ENCODE measurements at regions not wholly inside any gene's neighbourhood (a gene's known extent, or its start where the extent isn't known, plus 50 kb on each side); places are given as distances from the start of the nearest gene placed in this dataset.

DNA sequence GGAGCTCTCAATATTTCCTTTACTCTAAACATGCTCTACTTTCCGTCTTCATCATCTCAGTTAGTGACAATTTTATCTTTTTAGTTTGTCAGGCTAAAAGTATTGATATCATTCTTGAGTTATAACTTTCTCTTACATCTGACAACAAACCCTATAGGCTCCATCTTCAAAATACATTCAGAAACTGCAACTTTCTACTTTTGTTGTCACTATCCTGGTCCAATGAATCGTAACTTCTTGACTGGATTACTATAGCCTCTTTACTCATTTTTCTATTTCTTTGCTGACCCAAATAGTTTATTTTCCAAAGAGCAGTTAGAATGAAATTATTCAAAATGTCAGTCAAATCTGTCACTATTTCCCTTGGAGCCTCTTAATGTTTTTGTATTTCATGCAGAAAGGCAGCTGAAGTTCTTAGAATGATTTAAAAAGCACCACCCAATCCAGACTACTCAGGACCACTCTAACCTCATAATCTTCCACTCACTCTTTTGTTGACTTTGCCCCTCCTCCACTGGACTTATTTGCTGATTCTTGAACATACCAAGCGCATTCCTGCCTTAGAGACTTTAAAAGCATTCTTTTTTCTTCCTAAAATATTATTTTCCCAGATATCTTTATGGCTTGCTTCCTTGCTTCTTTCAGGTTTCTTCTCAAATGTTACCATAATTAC, 119.9 kb upstream of the CBLB start:
- H3K4me3 ChIP-seq = no peak overlapping the region
- H3K4me1 ChIP-seq (ENCODE audit: low read depth) = no peaks in the 10 kb centered on the region
- no peaks in the 10 kb centered on the region for H3K36me3 ChIP-seq (ENCODE audit: low read depth)
- no peak for DNase-seq
- TF ChIP-seq, protein P1, sequence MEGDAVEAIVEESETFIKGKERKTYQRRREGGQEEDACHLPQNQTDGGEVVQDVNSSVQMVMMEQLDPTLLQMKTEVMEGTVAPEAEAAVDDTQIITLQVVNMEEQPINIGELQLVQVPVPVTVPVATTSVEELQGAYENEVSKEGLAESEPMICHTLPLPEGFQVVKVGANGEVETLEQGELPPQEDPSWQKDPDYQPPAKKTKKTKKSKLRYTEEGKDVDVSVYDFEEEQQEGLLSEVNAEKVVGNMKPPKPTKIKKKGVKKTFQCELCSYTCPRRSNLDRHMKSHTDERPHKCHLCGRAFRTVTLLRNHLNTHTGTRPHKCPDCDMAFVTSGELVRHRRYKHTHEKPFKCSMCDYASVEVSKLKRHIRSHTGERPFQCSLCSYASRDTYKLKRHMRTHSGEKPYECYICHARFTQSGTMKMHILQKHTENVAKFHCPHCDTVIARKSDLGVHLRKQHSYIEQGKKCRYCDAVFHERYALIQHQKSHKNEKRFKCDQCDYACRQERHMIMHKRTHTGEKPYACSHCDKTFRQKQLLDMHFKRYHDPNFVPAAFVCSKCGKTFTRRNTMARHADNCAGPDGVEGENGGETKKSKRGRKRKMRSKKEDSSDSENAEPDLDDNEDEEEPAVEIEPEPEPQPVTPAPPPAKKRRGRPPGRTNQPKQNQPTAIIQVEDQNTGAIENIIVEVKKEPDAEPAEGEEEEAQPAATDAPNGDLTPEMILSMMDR (IDR thresholded peaks at IDR 0.05) = no peak
- intact Hi-C loops (cut with DNase I, micrococcal nuclease) = no loop called here
- H3K9me3 ChIP-seq = peaks cover 9% of the 10 kb centered on the region
- no peak for ATAC-seq

DNA sequence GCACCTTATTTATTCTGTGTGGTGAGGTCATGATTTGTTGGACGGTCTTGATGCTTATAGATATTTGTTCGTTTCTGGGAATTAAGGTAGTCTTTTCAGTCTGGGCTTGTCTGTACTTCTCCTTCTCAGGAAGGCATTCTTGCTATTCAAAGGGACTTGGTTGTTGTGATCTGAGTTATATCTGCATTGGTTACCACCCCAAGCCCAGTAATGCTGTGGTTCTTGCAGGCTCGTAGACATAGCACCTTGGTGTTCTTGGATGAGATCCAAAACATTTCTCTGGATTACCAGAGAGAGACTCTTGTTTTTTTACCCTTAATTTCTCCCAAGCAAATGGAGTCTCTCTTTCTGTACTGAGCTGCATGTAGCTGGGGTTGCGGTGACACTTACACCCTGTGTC, 128.0 kb upstream of the CBLB start:
- Histone ChIP-seq H3K4me1 (ENCODE audit: low read depth) (no peaks in the 10 kb centered on the region), H3K9me3 (peaks cover 5% of the 10 kb centered on the region)
- ATAC-seq = no peak

DNA sequence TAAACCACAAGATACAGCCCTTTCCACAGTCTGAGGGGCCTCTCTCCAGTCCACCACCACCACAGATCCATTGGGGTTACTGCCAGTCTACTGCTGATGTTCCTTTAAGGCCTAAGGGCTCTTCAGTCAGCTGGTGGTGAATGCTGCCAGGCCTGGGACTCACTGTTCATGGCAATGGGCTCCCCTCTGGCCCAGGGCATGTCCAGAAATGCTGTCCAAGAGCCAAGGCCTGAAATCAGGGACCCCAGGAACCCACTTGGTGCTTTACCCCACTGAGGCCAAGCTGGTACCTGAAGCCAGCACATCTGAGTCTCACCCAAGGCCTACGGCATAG, 128.6 kb upstream of the CBLB start:
- no peak for DNase-seq
- TF ChIP-seq, protein P1 (IDR thresholded peaks at IDR 0.05) = no peak
- Histone ChIP-seq H3K9me3 (peaks cover 5% of the 10 kb centered on the region), H3K36me3 (ENCODE audit: low read depth) (no peaks in the 10 kb centered on the region), H3K4me1 (ENCODE audit: low read depth) (no peaks in the 10 kb centered on the region), H3K4me3 (no peak overlapping the region)
- no peak for ATAC-seq
- intact Hi-C loops (cut with DNase I, micrococcal nuclease) = no loop called here

More for the DNA sequence above, 128.0 kb upstream of the CBLB start:
- TF ChIP-seq, protein P1 (IDR thresholded peaks at IDR 0.05) = no peak
- Histone ChIP-seq H3K4me3 (no peak overlapping the region), H3K36me3 (ENCODE audit: low read depth) (no peaks in the 10 kb centered on the region)
- DNase-seq = no peak
- intact Hi-C loops (cut with DNase I, micrococcal nuclease) = no loop called here

DNA sequence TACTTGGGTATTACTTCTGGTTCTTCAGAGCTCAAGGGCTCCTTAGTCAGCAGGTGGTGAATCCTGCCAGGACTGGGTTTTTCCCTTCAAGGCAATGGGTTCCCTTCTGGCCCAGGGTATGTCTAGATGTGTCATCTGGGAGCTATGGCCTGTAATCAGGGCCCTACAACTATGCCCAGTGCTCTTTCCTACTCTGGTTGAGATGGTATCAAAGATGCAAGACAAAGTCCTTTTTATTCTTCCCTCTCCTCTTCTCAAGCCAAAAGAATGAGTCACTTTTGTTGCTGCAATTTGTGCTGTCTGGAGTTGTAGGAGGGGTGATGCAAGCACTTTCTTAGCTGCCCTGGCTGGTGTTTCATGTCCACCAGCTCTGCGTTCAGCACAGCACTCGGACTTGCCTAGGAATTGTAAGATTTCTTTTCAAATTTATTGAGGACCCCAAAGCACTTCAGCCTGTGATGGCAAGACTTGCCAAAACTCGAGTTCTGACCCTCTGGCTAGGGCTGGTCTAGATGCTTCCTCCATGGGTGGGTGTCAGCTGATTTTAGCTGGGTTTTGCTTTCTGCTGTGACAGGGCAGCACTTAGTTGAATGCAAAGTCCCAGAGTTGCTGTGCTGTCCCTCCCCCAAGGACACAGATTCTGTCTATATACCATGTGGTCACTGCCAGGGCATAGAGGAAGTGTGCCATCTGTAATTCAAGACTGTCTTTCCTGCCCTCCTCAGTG, 129.2 kb upstream of the CBLB start:
- no peaks in the 10 kb centered on the region for H3K36me3 ChIP-seq (ENCODE audit: low read depth)
- intact Hi-C loops (cut with DNase I, micrococcal nuclease) = no loop called here
- peak; percentile 69 for ATAC-seq
- H3K4me3 ChIP-seq = no peak overlapping the region
- DNase-seq = no peak
- H3K9me3 ChIP-seq = peaks cover 2% of the 10 kb centered on the region
- TF ChIP-seq, protein P1 (IDR thresholded peaks at IDR 0.05) = no peak
- no peaks in the 10 kb centered on the region for H3K4me1 ChIP-seq (ENCODE audit: low read depth)

DNA sequence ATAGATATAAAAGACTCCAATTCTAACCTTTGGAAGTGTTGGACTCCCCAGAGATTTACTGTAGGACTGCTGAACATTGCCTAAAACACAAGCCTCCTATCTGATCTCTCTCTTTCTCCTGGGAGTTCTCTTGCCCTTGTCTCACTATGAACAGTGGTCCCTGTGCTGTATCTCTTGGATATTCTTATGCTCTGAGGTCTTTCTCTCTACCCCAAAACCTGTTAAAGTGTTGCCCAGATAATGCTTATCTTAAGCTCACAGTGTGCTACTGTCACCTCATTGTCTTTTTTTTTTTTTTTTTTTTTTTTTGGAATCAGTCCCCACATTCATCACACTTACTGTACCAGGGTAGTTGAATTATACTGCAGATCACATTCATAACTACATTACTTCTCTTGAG, 131.0 kb upstream of the CBLB start:
- ATAC-seq (no peak), DNase-seq (no peak)
- Histone ChIP-seq H3K4me3 (no peak overlapping the region), H3K36me3 (ENCODE audit: low read depth) (no peaks in the 10 kb centered on the region), H3K9me3 (no peaks in the 10 kb centered on the region), H3K4me1 (ENCODE audit: low read depth) (no peaks in the 10 kb centered on the region)
- intact Hi-C loops (cut with DNase I, micrococcal nuclease) = no loop called here
- TF ChIP-seq, protein P1 (IDR thresholded peaks at IDR 0.05) = no peak

Measured in mucosa of descending colon (tissue), 3 donors.